DOHH2 (cell line): ENCODE measurements at regions not wholly inside any gene's neighbourhood (a gene's known extent, or its start where the extent isn't known, plus 50 kb on each side); places are given as distances from the start of the nearest gene placed in this dataset.

Experiments
- CTCF ChIP-seq: fragments of 200-600 bp; sonication (generic); IDR thresholded peaks from one replicate; pipeline ENCODE4 v1.5.1; 2014; ENCODE audit warnings: antibody characterized with exemption, mild to moderate bottlenecking, low read depth, low read length; ENCODE audit not compliant: poor library complexity, severe bottlenecking
- EZH2phosphoT487 ChIP-seq: fragments of 200-600 bp; sonication (generic); IDR thresholded peaks from 2 replicates; pipeline ENCODE4 v1.6.1; 2017; ENCODE audit warnings: borderline replicate concordance, mild to moderate bottlenecking, antibody characterized with exemption, low read length, moderate library complexity, mixed read lengths

GRCh38 chr4:164357957-164358356 is 396.0 kb upstream of the SMIM31 start:
- no peak for TF ChIP-seq CTCF
- no peak for TF ChIP-seq EZH2phosphoT487
